Ovary (tissue), 7 donors: ENCODE measurements at regions not wholly inside any gene's neighbourhood (a gene's known extent, or its start where the extent isn't known, plus 50 kb on each side); places are given as distances from the start of the nearest gene placed in this dataset.

Experiments used
- DNase-seq, 5 donors: peaks; one replicate each; pipeline ENCODE4 v3.0.0-alpha.2; 2019 to 2020
- H3K27ac ChIP-seq, 2 donors: fragments of 200-600 bp; one replicate each; pipeline versions ENCODE4 v1.5.1 to v1.8.0; 2019 to 2022
- H3K27me3 ChIP-seq: fragments of 200-600 bp; one replicate; pipeline ENCODE4 v1.8.0; 2022
- H3K36me3 ChIP-seq: fragments of 200-600 bp; sonication (generic); one replicate; pipeline ENCODE4 v1.5.1; 2019
- H3K4me1 ChIP-seq: one replicate; pipeline ENCODE4 v1.8.1; 2013; ENCODE audit warnings: mild to moderate bottlenecking, moderate library complexity; ENCODE audit not compliant: insufficient read depth
- H3K4me3 ChIP-seq: fragments of 200-600 bp; sonication (generic); one replicate; pipeline ENCODE4 v1.5.1; 2017
- H3K9me3 ChIP-seq, 2 donors: fragments of 200-600 bp in 1 of 2; sonication (generic) in 1 of 2; one replicate each; pipeline versions ENCODE4 v1.5.1 to v1.8.1; 2013 to 2019; ENCODE audit warnings: mild to moderate bottlenecking in 1 of 2, moderate library complexity in 1 of 2
- CTCF ChIP-seq, 3 donors: fragments of 450-650 bp in 2 of 3; fragments of 200-600 bp in 1 of 3; IDR thresholded peaks; one replicate each; pipeline versions ENCODE4 v1.5.1 to v1.8.0; 2016 to 2022; ENCODE audit warnings: antibody characterized with exemption in 3 of 3, mild to moderate bottlenecking in 1 of 3
- EP300 ChIP-seq: sonication (generic); formaldehyde crosslinking; IDR thresholded peaks from one replicate; pipeline ENCODE4 v1.6.1; 2017; ENCODE audit warnings: antibody characterized with exemption
- POLR2A ChIP-seq: fragments of 450-650 bp; IDR thresholded peaks from one replicate; pipeline ENCODE4 v1.6.1; 2017; ENCODE audit warnings: antibody characterized with exemption, mild to moderate bottlenecking, moderate library complexity
- WGBS, 3 donors: extraction: QIAGEN DNeasy Blood & Tissue Kit in 1 of 3; methylation state at CpG; one replicate each; pipeline versions ENCODE4 v1.1.5 to v1.1.7; 2013 to 2017; 5-methylcytosine and 5-hydroxymethylcytosine counted together
- intact Hi-C, 4 donors: fragments of 100-400 bp; cut with DNase I; formaldehyde crosslinking; loops; one replicate each; pipeline versions ENCODE4 v1.11.0 to v1.15.1; 2022 to 2023
- donor health status: DM: no; HTN: no; CAD: no; lungs with moderate emphysema.
- donor health status: DM: no; HTN: no; CAD: no.
- donor health status: Bipolar disorder and iron deficiency.
- donor health status: DM: no; HTN: no; CAD: no.
- donor health status: DM: yes; HTN: yes; CAD: no.

GRCh38 chr14:97592341-97592980 lies 795.3 kb downstream of the VRK1 start:
- no peak for TF ChIP-seq POLR2A
- no peak for TF ChIP-seq CTCF (IDR thresholded peaks at IDR 0.05)
- no peak for TF ChIP-seq EP300
- H3K27me3 ChIP-seq = no peaks in the 10 kb centered on the region
- DNase-seq = no peak
- no peak overlapping the region for H3K27ac ChIP-seq
- intact Hi-C loops = no loop called here
- 51 to 58% (median 56%) methylated on average over 5 of the region's 5 CpGs for WGBS, 3 donors
- H3K4me1 ChIP-seq = no peaks in the 10 kb centered on the region
- no peaks in the 10 kb centered on the region for H3K9me3 ChIP-seq
- no peaks in the 10 kb centered on the region for H3K36me3 ChIP-seq
- H3K4me3 ChIP-seq = no peak overlapping the region

- Histone ChIP-seq H3K9me3 (no peaks in the 10 kb centered on the region), H3K4me3 (no peak overlapping the region), H3K27ac (no peak overlapping the region), H3K27me3 (no peaks in the 10 kb centered on the region), H3K4me1 (no peaks in the 10 kb centered on the region), H3K36me3 (no peaks in the 10 kb centered on the region)
- 81 to 88% (median 84%) methylated on average over 1 of the region's 1 CpG for WGBS, 3 donors
- no peak for DNase-seq
- TF ChIP-seq EP300 (no peak), POLR2A (no peak), CTCF (IDR thresholded peaks at IDR 0.05) (no peak)
- intact Hi-C loops = no loop called here
Measured at GRCh38 chr14:97594306-97594705, 797.1 kb downstream of the VRK1 start.

GRCh38 chr14:97602438-97603117 lies 805.4 kb downstream of the VRK1 start:
- no peak for DNase-seq
- H3K36me3 ChIP-seq = no peaks in the 10 kb centered on the region
- no peak overlapping the region for H3K27ac ChIP-seq
- H3K9me3 ChIP-seq = no peaks in the 10 kb centered on the region
- no peak overlapping the region for H3K4me3 ChIP-seq
- H3K27me3 ChIP-seq = no peaks in the 10 kb centered on the region
- H3K4me1 ChIP-seq = no peaks in the 10 kb centered on the region
- WGBS, 3 donors = 67 to 76% (median 73%) methylated on average over 13 of the region's 13 CpGs
- intact Hi-C loops = no loop called here
- TF ChIP-seq EP300 (no peak), POLR2A (no peak), CTCF (IDR thresholded peaks at IDR 0.05) (no peak)

- WGBS, 3 donors = 81 to 94% (median 81%) methylated on average over 3 of the region's 3 CpGs
- H3K4me3 ChIP-seq = no peak overlapping the region
- no peaks in the 10 kb centered on the region for H3K36me3 ChIP-seq
- intact Hi-C loops = no loop called here
- no peak overlapping the region for H3K27ac ChIP-seq
- H3K9me3 ChIP-seq = no peaks in the 10 kb centered on the region
- H3K27me3 ChIP-seq = no peaks in the 10 kb centered on the region
- H3K4me1 ChIP-seq = no peaks in the 10 kb centered on the region
- no peak for TF ChIP-seq POLR2A
- no peak for TF ChIP-seq CTCF (IDR thresholded peaks at IDR 0.05)
- TF ChIP-seq EP300 = no peak
- no peak for DNase-seq
Measured at GRCh38 chr14:97603201-97603600, 806.0 kb downstream of the VRK1 start.
